ENCODE measurements at regions not wholly inside any gene's neighbourhood (a gene's known extent, or its start where the extent isn't known, plus 50 kb on each side); places are given as distances from the start of the nearest gene placed in this dataset.

- no peak overlapping the region for H3K4me2 ChIP-seq (ENCODE audit: insufficient read depth, low read length)
- no peaks in the 10 kb centered on the region for H3K79me2 ChIP-seq (ENCODE audit: insufficient read depth, low read length)
- no peak overlapping the region for H2AFZ ChIP-seq (ENCODE audit: low read length)
- H3K27me3 ChIP-seq (ENCODE audit: insufficient read depth, low read length): no peaks in the 10 kb centered on the region
- no peaks in the 10 kb centered on the region for H4K20me1 ChIP-seq (ENCODE audit: insufficient read depth, low read length)
- peaks cover 2% of the 10 kb centered on the region for H3K9me3 ChIP-seq (ENCODE audit: low read depth, low read length)
- no peak overlapping the region for H3K27ac ChIP-seq (ENCODE audit: low read depth, low read length)
- no peak for DNase-seq (ENCODE audit: insufficient read length, low spot score, missing footprints)
- H3K4me1 ChIP-seq (ENCODE audit: insufficient read depth, low read length): no peaks in the 10 kb centered on the region
- no peak for TF ChIP-seq CTCF (IDR thresholded peaks at IDR 0.05; ENCODE audit: extremely low read depth, low read depth, low read length)
- no peaks in the 10 kb centered on the region for H3K36me3 ChIP-seq (ENCODE audit: insufficient read depth, low read length)
- no peak overlapping the region for H3K4me3 ChIP-seq (ENCODE audit: insufficient read depth, low read length)
Observed at GRCh38 chr13:63011996-63012395, 1596.3 kb upstream of the PCDH20 start.

GRCh38 chr13:63010072-63010658 is 1594.5 kb upstream of the PCDH20 start:
- no peaks in the 10 kb centered on the region for H4K20me1 ChIP-seq (ENCODE audit: insufficient read depth, low read length)
- H3K4me2 ChIP-seq (ENCODE audit: insufficient read depth, low read length): no peak overlapping the region
- no peak overlapping the region for H3K4me3 ChIP-seq (ENCODE audit: insufficient read depth, low read length)
- H3K4me1 ChIP-seq (ENCODE audit: insufficient read depth, low read length): no peaks in the 10 kb centered on the region
- DNase-seq (ENCODE audit: insufficient read length, low spot score, missing footprints): no peak
- H3K27ac ChIP-seq (ENCODE audit: low read depth, low read length): no peak overlapping the region
- no peaks in the 10 kb centered on the region for H3K27me3 ChIP-seq (ENCODE audit: insufficient read depth, low read length)
- peaks cover 2% of the 10 kb centered on the region for H3K9me3 ChIP-seq (ENCODE audit: low read depth, low read length)
- H3K79me2 ChIP-seq (ENCODE audit: insufficient read depth, low read length): no peaks in the 10 kb centered on the region
- H2AFZ ChIP-seq (ENCODE audit: low read length): no peak overlapping the region
- no peak for TF ChIP-seq CTCF (IDR thresholded peaks at IDR 0.05; ENCODE audit: extremely low read depth, low read depth, low read length)
- no peaks in the 10 kb centered on the region for H3K36me3 ChIP-seq (ENCODE audit: insufficient read depth, low read length)

- no peaks in the 10 kb centered on the region for H3K27me3 ChIP-seq (ENCODE audit: insufficient read depth, low read length)
- no peak overlapping the region for H2AFZ ChIP-seq (ENCODE audit: low read length)
- peaks cover 3% of the 10 kb centered on the region for H3K9me3 ChIP-seq (ENCODE audit: low read depth, low read length)
- no peak overlapping the region for H3K27ac ChIP-seq (ENCODE audit: low read depth, low read length)
- H3K4me3 ChIP-seq (ENCODE audit: insufficient read depth, low read length): no peak overlapping the region
- H3K4me2 ChIP-seq (ENCODE audit: insufficient read depth, low read length): no peak overlapping the region
- H3K4me1 ChIP-seq (ENCODE audit: insufficient read depth, low read length): no peaks in the 10 kb centered on the region
- no peaks in the 10 kb centered on the region for H3K36me3 ChIP-seq (ENCODE audit: insufficient read depth, low read length)
- no peaks in the 10 kb centered on the region for H3K79me2 ChIP-seq (ENCODE audit: insufficient read depth, low read length)
- no peaks in the 10 kb centered on the region for H4K20me1 ChIP-seq (ENCODE audit: insufficient read depth, low read length)
- DNase-seq (ENCODE audit: insufficient read length, low spot score, missing footprints): no peak
- TF ChIP-seq CTCF (IDR thresholded peaks at IDR 0.05; ENCODE audit: extremely low read depth, low read depth, low read length): no peak
Observed at GRCh38 chr13:63005625-63006024, 1590.0 kb upstream of the PCDH20 start.

- H3K4me3 ChIP-seq (ENCODE audit: insufficient read depth, low read length): no peak overlapping the region
- no peaks in the 10 kb centered on the region for H3K79me2 ChIP-seq (ENCODE audit: insufficient read depth, low read length)
- no peaks in the 10 kb centered on the region for H4K20me1 ChIP-seq (ENCODE audit: insufficient read depth, low read length)
- H3K27me3 ChIP-seq (ENCODE audit: insufficient read depth, low read length): no peaks in the 10 kb centered on the region
- H2AFZ ChIP-seq (ENCODE audit: low read length): no peak overlapping the region
- no peaks in the 10 kb centered on the region for H3K36me3 ChIP-seq (ENCODE audit: insufficient read depth, low read length)
- no peaks in the 10 kb centered on the region for H3K4me1 ChIP-seq (ENCODE audit: insufficient read depth, low read length)
- peaks cover 6% of the 10 kb centered on the region for H3K9me3 ChIP-seq (ENCODE audit: low read depth, low read length)
- no peak for TF ChIP-seq CTCF (IDR thresholded peaks at IDR 0.05; ENCODE audit: extremely low read depth, low read depth, low read length)
- H3K4me2 ChIP-seq (ENCODE audit: insufficient read depth, low read length): no peak overlapping the region
- no peak for DNase-seq (ENCODE audit: insufficient read length, low spot score, missing footprints)
- no peak overlapping the region for H3K27ac ChIP-seq (ENCODE audit: low read depth, low read length)
Observed at GRCh38 chr13:62997696-62998095, 1582.0 kb upstream of the PCDH20 start.

All from osteoblast (primary cell).